Bronchial epithelial cell (primary cell): ENCODE measurements at regions not wholly inside any gene's neighbourhood (a gene's known extent, or its start where the extent isn't known, plus 50 kb on each side); places are given as distances from the start of the nearest gene placed in this dataset.
A peak's percentile ranks its signal among the peaks of the same experiment; 100 is the strongest.

Experiments used
- DNase-seq: peaks from one replicate; pipeline ENCODE4 v3.0.0-alpha.2; 2010; ENCODE audit warnings: low read depth
- FAIRE-seq: peaks from 2 replicates; lab custom pipeline; 2011; peaks lifted over from hg19 to GRCh38; lab: Jason Lieb, UNC
- H3K27me3 ChIP-seq: 2 replicates; pipeline ENCODE4 v1.5.1; 2011; ENCODE audit warnings: low read length; ENCODE audit not compliant: control insufficient read depth, insufficient read depth
- H3K36me3 ChIP-seq: 2 replicates; pipeline ENCODE4 v1.5.1; 2011; ENCODE audit warnings: low read length; ENCODE audit not compliant: control insufficient read depth, insufficient read depth
- H3K4me3 ChIP-seq: 2 replicates; pipeline ENCODE4 v1.5.1; 2011; ENCODE audit warnings: mild to moderate bottlenecking, low read depth, low read length, control low read depth
- TF ChIP-seq, protein P1 (sequence below): IDR thresholded peaks from 2 replicates; pipeline ENCODE4 v1.5.1; 2011; ENCODE audit warnings: mild to moderate bottlenecking, moderate library complexity, low read length, control low read depth, inconsistent platforms; ENCODE audit not compliant: insufficient read depth, severe bottlenecking

DNA sequence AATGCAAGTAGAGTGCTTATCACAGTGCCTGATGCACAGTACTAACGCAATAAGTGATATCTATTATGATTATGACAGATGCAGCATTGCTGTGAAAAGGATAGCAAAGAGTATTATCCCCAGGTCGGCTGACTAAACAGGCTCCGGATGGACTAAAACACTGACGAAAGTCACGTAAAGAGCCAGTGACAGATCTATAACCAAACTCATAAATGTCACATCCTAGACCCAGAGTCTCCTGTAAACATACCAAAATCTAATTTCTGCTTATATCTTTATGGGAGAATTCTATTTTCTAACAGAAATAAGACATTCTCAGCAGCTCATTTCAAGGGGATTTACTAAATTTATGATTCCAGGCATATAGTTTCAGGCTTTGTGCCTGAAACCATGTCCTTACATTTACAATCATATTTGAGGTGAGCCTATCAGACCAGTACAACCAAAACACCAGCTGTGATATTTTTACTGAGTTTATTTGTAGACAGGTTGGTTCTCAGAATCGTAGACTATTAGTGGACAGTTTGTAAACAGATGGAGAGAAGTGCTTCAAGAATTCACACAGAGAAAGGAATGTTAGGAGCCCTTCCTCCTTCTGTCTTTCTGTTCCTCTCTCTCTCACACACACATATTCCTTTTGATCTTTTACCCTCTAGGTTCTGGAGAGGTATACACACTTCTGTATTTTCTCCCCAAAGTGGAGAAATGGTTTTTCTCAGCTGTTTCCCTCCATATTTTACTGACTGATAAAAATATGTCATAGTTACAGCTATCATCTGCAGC lies 52.4 kb upstream of the WDR26 start:
- Histone ChIP-seq H3K36me3 (no peaks in the 10 kb centered on the region), H3K4me3 (no peak overlapping the region), H3K27me3 (no peaks in the 10 kb centered on the region)
- TF ChIP-seq, protein P1, sequence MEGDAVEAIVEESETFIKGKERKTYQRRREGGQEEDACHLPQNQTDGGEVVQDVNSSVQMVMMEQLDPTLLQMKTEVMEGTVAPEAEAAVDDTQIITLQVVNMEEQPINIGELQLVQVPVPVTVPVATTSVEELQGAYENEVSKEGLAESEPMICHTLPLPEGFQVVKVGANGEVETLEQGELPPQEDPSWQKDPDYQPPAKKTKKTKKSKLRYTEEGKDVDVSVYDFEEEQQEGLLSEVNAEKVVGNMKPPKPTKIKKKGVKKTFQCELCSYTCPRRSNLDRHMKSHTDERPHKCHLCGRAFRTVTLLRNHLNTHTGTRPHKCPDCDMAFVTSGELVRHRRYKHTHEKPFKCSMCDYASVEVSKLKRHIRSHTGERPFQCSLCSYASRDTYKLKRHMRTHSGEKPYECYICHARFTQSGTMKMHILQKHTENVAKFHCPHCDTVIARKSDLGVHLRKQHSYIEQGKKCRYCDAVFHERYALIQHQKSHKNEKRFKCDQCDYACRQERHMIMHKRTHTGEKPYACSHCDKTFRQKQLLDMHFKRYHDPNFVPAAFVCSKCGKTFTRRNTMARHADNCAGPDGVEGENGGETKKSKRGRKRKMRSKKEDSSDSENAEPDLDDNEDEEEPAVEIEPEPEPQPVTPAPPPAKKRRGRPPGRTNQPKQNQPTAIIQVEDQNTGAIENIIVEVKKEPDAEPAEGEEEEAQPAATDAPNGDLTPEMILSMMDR = no peak
- FAIRE-seq = no peak
- DNase-seq = no peak

DNA sequence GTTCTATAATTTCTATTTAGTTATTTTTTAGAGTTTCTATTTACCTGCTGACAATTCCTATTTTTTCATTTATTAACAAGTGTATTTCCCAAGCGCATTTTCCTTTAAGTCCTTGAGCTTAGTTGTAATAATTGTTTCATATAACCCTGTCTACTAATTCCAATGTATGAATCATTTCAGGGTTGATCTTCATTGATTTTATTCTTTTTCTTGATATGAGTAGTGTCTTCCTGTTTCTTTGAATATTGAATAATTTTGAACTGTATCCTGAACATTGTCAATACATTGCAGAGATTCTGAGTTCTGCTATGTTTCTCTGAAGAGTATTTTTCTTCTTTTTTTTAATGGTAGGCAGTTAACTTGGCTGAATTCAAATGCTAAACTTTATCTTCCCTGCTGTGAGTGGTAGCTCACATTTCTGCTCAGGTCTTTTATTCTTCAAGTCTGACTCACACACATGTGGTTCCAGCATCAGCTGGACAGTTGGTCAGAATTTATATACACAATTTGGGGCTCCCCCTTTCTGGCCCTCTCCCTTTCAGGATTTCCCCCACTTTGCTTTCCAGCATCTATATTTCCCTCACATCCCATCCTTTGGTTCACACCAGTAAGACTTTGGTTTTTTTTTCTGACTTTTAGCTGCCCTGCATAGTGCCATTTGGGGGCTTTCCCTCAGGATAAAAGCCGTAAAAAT lies 54.4 kb upstream of the WDR26 start:
- DNase-seq (peak; percentile 54), FAIRE-seq (no peak)
- no peak overlapping the region for H3K4me3 ChIP-seq
- H3K36me3 ChIP-seq = no peaks in the 10 kb centered on the region
- no peaks in the 10 kb centered on the region for H3K27me3 ChIP-seq
- TF ChIP-seq, protein P1 = no peak

DNA sequence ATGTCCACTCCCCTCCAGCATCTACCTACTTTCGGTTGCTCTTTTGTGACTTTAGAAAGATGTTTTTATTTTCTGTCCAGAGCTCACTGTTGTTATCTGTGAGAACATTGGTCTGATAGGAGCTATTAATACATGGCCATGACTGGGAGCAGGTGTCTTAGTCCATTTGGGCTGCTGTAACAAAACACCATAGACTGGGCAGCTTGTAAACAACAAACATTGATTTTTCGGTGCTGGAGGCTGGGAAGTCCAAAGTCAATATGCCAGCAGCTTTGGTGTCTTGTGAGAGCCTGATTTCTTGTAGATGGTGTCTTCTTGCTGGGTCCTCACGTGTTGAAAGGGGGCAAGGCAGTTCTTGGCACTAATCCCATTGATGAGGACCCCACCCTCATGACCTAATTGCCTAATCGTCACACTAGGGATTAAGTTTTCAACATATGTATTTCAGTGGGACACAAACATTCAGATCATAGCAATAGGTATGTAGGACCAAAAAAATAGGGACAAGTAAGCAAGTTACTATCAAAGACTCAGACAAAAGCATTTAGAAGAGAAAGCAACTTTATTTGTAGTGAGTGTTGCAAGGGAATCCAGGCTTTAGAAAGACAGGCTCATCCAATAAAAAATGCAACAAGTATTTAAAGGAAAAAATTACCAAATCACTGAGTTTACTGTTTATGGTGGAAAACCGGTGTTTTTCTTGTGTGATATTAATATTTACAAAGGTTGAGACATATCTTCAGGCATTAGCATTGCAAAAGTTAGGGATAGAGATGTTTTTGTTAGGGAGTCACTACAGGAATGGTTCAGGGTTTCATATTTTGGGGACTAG lies 55.2 kb upstream of the WDR26 start:
- Histone ChIP-seq H3K36me3 (no peaks in the 10 kb centered on the region), H3K4me3 (no peak overlapping the region), H3K27me3 (no peaks in the 10 kb centered on the region)
- TF ChIP-seq, protein P1 = no peak
- DNase-seq (no peak), FAIRE-seq (no peak)

DNA sequence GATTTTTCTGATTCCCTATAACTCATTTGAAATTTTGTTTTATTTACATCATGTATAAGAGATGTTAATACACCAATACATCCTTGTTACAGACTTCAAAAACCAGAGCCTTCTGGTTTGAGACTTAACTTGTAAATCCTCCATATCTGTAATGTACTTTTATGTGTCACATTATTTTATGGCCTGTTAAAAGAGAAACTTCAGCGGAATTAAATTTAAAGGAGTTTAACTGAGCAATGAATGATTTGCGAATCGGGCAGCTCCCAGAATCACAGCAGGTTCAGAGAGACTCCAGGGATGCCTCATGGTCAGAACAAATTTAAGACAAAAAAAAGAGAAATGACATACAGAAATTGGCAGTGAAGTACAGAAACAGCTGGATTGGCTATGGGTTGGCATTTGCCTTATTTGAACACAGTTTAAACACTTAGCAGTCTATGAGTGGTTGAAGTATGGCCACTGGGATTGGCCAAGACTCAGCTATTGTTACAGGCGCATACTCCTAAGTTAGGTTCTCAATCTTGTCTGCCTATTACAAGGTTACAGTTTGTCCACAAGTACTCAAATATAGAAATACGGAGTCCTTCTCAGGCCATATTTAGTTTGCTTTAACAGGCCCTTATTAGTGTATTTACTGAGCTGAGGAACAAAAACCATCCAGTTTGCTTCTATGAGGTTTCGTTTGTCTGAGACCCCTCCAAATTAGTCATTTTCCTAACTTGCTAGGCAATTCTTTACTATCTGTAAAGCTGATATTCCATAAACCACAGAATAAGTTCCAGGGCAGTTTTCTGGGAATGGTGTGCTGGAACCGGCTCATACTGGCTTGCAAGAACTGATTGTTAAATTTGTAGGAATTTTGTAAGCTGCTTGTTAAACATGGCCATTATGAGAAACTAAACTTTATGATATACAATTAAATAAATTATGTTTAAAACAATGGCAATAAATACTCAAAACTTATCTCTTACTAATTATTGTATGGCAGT lies 56.2 kb upstream of the WDR26 start:
- H3K4me3 ChIP-seq = no peak overlapping the region
- FAIRE-seq (no peak), DNase-seq (no peak)
- TF ChIP-seq, protein P1 = no peak
- H3K36me3 ChIP-seq = no peaks in the 10 kb centered on the region
- no peaks in the 10 kb centered on the region for H3K27me3 ChIP-seq

DNA sequence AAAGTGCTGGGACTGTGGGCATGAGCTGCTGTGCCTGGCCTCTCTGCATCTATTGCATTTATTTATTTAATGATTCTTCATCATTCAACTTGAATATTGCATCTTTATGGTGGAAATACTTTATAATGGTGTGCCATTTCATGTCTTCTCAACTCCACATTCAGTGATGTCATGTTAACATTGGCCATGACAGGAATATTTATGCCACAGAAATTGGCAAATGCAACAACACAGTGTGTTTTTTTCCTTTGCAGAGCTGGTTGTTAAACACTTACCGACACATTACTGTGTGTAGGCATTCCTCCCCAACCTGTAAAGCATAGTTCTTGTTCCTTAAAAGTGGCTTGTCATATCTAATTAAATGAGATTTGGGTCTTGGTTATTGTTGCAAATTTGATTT lies 57.4 kb upstream of the WDR26 start:
- FAIRE-seq = no peak
- no peak for DNase-seq

More for the DNA sequence above, 57.4 kb upstream of the WDR26 start:
- H3K27me3 ChIP-seq = no peaks in the 10 kb centered on the region
- H3K4me3 ChIP-seq = no peak overlapping the region
- TF ChIP-seq, protein P1 = no peak
- H3K36me3 ChIP-seq = no peaks in the 10 kb centered on the region
